ENCODE measurements at regions not wholly inside any gene's neighbourhood (a gene's known extent, or its start where the extent isn't known, plus 50 kb on each side); places are given as distances from the start of the nearest gene placed in this dataset.
A peak's percentile ranks its signal among the peaks of the same experiment; 100 is the strongest.

DNA sequence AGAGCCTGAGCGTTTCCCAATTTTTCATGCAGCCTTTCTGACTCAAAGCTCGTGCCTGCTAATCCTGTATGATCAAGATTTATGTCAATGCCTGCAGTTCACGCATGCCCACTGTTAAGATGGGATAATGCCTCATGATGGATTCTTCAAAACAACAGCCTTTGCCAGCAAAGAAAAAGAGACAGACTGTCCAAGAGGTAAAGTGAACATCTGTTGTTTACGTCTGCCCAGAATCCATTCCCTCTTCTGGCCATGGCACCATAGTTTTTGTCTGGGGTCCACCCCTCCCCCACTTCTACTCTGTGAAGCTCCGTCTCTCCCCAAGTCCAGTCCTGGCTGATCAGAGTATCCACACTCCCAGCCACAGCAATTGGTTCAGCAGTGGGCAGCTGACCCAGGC is 91.9 kb upstream of the EYA2 start:
- Histone ChIP-seq H3K4me1 (ENCODE audit: control insufficient read depth, insufficient read depth, low read length) (no peaks in the 10 kb centered on the region), H3K27me3 (replicated peaks; ENCODE audit: control insufficient read depth, insufficient read depth, low read length) (peaks cover 72% of the 10 kb centered on the region), H3K9me3 (ENCODE audit: control insufficient read depth, low read length) (peaks cover 9% of the 10 kb centered on the region), H3K4me3 (ENCODE audit: low read length) (no peak overlapping the region), H3K9ac (ENCODE audit: low read length) (no peak overlapping the region), H3K36me3 (ENCODE audit: control insufficient read depth, insufficient read depth, low read length, severe bottlenecking) (no peaks in the 10 kb centered on the region)
- DNase-seq (ENCODE audit: low read depth), result no peak

DNA sequence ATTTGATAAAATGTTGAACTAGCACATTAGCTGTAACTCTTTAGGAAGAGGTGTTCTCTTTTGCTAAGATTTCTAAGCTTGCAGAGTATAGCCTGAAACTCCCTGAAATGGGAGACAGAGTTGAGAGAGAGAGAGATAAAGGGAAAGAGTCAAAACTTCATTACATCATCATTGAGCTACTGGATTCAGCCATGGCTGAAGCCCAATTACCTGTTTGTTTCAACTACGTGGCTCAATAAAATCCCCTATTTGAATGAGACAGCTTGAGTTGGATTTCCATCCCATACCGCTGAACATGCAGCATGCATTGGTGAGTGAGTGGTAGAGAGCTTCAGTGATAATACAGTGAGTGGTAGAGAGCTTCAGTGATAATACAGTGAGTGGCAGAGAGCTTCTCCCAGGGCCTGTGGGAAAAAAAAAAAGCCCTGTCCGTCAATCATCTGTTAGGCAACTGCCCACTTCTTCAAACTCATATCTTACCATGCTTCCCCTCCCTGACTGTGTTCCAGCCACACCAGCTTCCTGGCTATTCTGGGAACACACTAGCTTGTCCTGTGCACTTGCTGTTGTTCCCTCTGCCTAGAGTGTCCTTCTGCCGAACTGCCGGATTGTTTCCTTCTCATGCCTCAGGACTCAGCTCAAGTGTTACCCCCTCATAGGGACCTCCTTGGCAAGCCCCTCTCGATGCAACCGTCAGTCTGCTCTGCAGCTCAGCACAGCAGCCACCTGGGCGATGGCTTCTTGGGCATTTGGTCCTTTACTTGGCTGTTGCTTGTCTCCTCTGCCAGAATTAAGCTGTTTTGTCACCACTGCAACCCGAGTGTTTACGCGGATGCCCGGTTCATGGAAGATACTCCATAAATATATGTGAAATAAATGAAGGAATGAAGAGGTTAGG is 91.3 kb upstream of the EYA2 start:
- Histone ChIP-seq H3K4me3 (ENCODE audit: low read length) (no peak overlapping the region), H3K27me3 (replicated peaks; ENCODE audit: control insufficient read depth, insufficient read depth, low read length) (peaks cover 73% of the 10 kb centered on the region), H3K4me1 (ENCODE audit: control insufficient read depth, insufficient read depth, low read length) (no peaks in the 10 kb centered on the region), H3K9me3 (ENCODE audit: control insufficient read depth, low read length) (peaks cover 9% of the 10 kb centered on the region), H3K36me3 (ENCODE audit: control insufficient read depth, insufficient read depth, low read length, severe bottlenecking) (no peaks in the 10 kb centered on the region), H3K9ac (ENCODE audit: low read length) (no peak overlapping the region)
- DNase-seq (ENCODE audit: low read depth), result no peak

DNA sequence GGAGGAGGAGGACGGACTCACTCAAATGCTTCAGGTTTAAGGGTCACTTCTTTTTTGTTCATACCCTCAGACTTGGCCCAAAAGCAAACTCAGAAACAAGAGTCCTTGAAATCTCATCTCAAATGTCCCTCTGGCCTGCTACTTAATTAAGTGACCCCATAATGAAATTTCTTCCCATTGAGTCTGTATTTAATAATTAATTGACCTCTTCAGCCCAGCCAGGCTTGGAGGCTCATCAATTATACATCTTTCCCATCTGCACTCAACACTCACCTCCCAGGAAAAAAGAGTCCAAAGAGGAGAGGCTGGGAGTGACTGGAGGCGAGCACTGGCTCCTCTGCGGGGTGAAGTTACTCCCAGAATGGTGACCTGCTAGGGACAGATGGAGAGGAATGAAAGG is 90.5 kb upstream of the EYA2 start:
- no peak for DNase-seq (ENCODE audit: low read depth)
- Histone ChIP-seq H3K27me3 (replicated peaks; ENCODE audit: control insufficient read depth, insufficient read depth, low read length) (peaks cover 72% of the 10 kb centered on the region), H3K9ac (ENCODE audit: low read length) (no peak overlapping the region), H3K4me3 (ENCODE audit: low read length) (no peak overlapping the region), H3K4me1 (ENCODE audit: control insufficient read depth, insufficient read depth, low read length) (no peaks in the 10 kb centered on the region), H3K36me3 (ENCODE audit: control insufficient read depth, insufficient read depth, low read length, severe bottlenecking) (no peaks in the 10 kb centered on the region), H3K9me3 (ENCODE audit: control insufficient read depth, low read length) (peaks cover 9% of the 10 kb centered on the region)

DNA sequence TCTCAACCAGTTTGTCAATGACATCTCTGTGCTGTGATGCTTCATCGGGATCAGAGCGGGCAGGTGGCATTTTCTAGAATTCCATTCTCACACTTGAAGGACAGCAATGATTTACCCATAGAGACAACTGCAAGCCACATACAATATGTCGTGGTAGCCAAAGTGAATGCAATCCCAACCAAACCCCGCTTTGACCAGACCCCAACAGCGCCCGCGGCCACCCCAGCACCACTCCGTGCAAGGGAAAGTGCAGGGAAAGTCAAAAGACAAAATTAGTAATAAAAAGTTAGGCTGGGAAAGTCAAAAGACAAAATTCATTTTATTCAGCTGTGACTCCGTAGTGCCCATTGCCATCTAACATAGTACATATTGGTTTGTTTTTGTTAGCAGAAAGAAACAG is 88.8 kb upstream of the EYA2 start:
- no peak for DNase-seq (ENCODE audit: low read depth)

DNA sequence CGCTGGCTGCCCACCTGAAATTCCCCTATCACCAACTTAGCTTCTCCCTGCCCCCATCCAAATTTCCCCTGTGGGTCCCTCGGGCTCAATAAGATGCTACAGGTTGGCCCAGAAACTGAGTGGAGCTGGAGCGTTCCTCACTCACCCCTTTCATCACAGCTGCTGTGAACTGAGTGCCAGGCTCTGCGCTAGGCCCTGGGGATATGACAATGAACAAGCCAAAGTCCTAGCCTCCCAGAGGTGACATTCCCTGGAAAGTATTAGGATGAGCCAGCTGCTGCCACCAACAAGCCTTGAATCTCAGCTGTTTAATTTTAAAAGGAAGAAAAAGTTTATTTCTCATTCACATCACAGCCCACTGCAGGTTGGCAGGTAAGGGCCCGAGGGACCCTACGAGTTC is 86.6 kb upstream of the EYA2 start:
- Histone ChIP-seq H3K9ac (ENCODE audit: low read length) (no peak overlapping the region), H3K4me1 (ENCODE audit: control insufficient read depth, insufficient read depth, low read length) (no peaks in the 10 kb centered on the region), H3K9me3 (ENCODE audit: control insufficient read depth, low read length) (no peaks in the 10 kb centered on the region), H3K36me3 (ENCODE audit: control insufficient read depth, insufficient read depth, low read length, severe bottlenecking) (no peaks in the 10 kb centered on the region), H3K4me3 (ENCODE audit: low read length) (no peak overlapping the region), H3K27me3 (replicated peaks; ENCODE audit: control insufficient read depth, insufficient read depth, low read length) (peaks cover 63% of the 10 kb centered on the region)
- no peak for DNase-seq (ENCODE audit: low read depth)

More for the DNA sequence above, 88.8 kb upstream of the EYA2 start:
- Histone ChIP-seq H3K4me3 (ENCODE audit: low read length) (no peak overlapping the region), H3K36me3 (ENCODE audit: control insufficient read depth, insufficient read depth, low read length, severe bottlenecking) (no peaks in the 10 kb centered on the region), H3K27me3 (replicated peaks; ENCODE audit: control insufficient read depth, insufficient read depth, low read length) (peaks cover 70% of the 10 kb centered on the region), H3K9ac (ENCODE audit: low read length) (no peak overlapping the region), H3K4me1 (ENCODE audit: control insufficient read depth, insufficient read depth, low read length) (no peaks in the 10 kb centered on the region), H3K9me3 (ENCODE audit: control insufficient read depth, low read length) (peaks cover 9% of the 10 kb centered on the region)

DNA sequence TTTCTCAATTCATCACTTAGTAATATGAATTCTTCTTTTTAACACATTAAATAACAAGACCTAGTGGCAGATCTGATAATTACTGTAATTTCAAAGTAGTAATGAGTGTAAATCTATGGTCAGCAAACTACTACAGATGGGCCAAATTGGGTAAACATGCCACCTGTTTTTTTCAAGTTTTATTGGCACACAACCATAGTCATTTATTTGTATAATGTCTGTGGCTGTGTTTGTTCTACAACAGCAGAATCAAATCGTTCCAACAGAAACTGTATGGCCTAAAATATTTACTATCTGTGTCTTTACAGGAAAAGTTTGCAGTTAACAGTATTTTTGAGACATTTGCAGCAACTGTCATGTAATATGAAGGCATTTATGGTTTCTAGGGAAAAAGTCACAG is 86.1 kb upstream of the EYA2 start:
- H3K9me3 ChIP-seq (ENCODE audit: control insufficient read depth, low read length), result no peaks in the 10 kb centered on the region
- no peak for DNase-seq (ENCODE audit: low read depth)
- no peaks in the 10 kb centered on the region for H3K4me1 ChIP-seq (ENCODE audit: control insufficient read depth, insufficient read depth, low read length)
- H3K4me3 ChIP-seq (ENCODE audit: low read length), result no peak overlapping the region
- H3K27me3 ChIP-seq (replicated peaks; ENCODE audit: control insufficient read depth, insufficient read depth, low read length), result peaks cover 60% of the 10 kb centered on the region
- H3K9ac ChIP-seq (ENCODE audit: low read length), result no peak overlapping the region
- H3K36me3 ChIP-seq (ENCODE audit: control insufficient read depth, insufficient read depth, low read length, severe bottlenecking), result no peaks in the 10 kb centered on the region

DNA sequence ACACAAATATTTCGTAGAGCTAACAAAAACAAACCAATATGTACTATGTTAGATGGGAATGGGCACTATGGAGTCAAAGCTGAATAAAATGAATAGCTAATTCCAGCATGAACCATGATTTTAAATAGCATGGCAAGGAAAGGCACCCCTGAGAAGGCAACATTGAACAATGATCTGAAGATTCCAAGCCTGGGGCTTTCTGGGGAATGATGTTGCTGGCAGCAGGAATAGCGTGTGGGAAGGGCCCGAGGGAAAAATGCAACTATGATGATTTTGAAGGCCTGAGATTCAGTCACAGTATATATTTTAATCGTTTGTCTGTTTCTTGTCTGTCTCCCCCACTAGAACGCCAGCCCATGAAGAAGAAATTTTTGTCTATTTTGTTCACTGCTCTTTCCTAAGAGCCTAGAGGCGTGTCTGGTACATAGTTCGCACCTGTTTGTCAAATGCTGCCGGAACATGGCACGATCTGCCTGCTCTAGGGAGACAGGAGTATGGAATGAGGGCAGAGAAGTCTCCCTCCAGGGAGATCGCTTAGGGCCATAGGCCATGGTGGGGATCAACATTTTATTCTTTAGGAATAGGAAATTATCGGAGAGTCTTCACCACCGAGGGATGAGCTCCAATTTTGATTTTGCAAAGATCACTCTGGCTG is 84.8 kb upstream of the EYA2 start:
- H3K4me1 ChIP-seq (ENCODE audit: control insufficient read depth, insufficient read depth, low read length), result peaks cover 4% of the 10 kb centered on the region
- peaks cover 49% of the 10 kb centered on the region for H3K27me3 ChIP-seq (replicated peaks; ENCODE audit: control insufficient read depth, insufficient read depth, low read length)
- H3K9ac ChIP-seq (ENCODE audit: low read length), result no peak overlapping the region
- H3K9me3 ChIP-seq (ENCODE audit: control insufficient read depth, low read length), result no peaks in the 10 kb centered on the region
- no peak overlapping the region for H3K4me3 ChIP-seq (ENCODE audit: low read length)
- no peaks in the 10 kb centered on the region for H3K36me3 ChIP-seq (ENCODE audit: control insufficient read depth, insufficient read depth, low read length, severe bottlenecking)
- no peak for DNase-seq (ENCODE audit: low read depth)

DNA sequence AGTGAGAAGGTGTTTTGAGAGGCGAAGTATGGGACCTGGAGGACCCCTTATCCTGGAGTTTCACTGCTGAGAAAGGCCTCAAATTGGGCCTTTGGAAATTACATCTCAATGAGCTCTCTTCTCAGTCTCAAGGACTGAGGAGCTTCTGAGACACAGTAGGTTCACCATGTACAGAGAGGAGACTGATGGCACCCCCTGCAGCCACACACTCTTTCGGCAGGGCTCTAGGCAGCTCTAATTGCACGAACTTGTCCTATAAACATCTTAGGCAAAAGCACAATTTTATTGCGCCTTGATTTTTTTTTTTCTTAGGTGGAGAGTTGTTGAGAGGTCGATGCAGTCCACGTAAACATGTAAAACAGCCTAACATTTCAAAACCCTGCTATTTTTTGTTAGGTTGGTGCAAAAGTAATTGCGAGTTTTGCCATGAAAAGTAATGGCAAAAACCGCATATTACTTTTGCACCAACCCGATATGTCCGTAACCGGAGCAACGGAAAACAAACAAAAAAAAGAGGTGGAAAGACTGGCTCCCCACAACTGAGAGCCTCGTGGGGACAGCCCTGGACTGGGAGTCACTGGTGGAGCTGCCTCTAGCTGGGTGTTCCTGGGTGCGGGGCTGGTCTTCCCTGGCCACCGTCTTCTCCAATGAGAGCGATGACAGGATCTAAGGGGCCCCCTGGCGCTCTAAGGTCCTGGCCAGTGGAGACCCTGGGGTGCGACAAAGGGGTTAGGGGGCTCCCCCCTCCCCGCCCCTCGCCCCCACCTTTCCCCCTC is 84.0 kb upstream of the EYA2 start:
- DNase-seq (ENCODE audit: low read depth), result no peak
- Histone ChIP-seq H3K9ac (ENCODE audit: low read length) (no peak overlapping the region), H3K9me3 (ENCODE audit: control insufficient read depth, low read length) (no peaks in the 10 kb centered on the region), H3K27me3 (replicated peaks; ENCODE audit: control insufficient read depth, insufficient read depth, low read length) (peaks cover 55% of the 10 kb centered on the region), H3K4me1 (ENCODE audit: control insufficient read depth, insufficient read depth, low read length) (peaks cover 10% of the 10 kb centered on the region), H3K36me3 (ENCODE audit: control insufficient read depth, insufficient read depth, low read length, severe bottlenecking) (no peaks in the 10 kb centered on the region), H3K4me3 (ENCODE audit: low read length) (no peak overlapping the region)

DNA sequence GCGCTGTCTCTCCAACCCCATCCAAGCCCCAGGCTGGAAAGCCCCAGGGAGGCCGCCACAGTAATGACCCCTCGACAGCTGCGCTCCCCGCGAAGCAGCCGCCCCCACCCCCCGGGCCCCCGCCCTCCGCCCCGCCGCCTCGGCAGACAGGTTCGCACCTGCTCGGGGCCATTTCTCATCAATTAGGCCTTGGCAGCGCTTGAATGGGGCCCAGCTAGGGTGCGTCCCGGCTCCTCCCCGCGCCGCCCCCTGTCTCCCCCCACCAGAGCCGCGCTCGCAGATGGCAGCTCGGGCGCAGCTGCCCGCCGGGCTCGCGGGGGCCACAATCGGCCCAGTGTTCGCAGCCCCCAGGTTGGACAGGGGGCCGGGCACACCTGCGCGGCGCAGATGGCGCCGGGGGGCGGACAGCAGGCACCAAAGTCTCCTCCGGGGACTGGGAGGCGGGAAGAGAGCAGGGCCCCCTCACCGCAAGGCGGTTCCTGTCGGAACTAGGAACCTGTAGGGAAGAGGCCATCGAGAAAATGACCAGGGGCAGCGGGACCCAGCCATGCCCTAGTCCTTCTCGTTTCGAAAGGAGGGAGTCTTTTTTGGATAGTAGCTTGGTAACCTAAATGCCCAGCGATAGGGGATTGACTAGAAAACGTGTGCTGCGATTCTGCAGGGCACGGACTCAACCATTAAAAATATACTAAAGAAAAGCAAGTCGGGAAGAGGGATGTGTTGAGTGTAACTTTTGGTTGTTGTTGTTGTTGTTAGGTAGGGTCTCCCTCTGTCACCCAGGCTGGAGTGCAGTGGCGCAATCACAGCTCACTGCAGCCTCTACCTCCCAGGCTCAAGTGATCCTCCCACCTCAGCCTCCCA is 83.2 kb upstream of the EYA2 start:
- DNase-seq (ENCODE audit: low read depth), result no peak

DNA sequence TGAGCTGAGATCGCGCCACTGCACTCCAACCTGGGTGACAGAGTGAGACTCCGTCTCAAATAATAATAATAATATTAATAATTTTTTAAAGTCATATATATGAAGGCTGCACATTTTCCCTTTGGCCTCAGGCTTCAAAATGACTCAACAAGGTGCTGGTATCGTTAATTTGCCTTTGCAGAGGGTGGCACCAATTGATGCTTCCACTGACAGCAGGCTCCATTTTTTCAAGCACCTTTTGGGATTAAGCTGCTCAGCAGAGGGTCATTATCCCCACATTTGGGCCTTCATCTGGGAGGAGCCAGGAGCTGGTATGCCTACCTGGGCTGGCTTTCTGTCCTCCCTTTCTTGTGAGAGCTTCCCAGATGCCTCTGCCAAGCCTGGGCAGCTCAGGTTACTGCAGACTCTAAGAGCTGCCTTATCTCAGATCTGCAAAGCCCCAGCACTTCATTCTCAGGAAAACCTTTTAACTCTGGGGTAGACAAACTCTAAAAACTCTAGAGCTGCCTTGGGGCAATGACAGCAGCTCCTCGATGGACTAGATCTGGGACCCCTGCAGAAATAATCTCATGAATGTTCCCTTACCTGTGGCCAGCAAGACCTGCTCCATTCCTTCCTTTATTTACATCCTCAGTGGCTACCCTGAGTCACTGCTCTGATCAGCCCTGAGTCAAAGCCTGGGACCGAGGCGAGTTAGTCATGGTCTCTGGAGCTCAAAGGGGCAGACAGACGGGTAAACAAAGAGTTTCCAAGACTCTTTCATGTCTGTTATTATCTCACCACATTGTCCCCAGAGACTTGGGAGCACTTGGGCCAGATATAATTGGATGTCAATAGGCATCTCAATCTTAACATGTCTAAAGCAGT is 80.0 kb upstream of the EYA2 start:
- H3K36me3 ChIP-seq (ENCODE audit: control insufficient read depth, insufficient read depth, low read length, severe bottlenecking), result no peaks in the 10 kb centered on the region
- H3K9ac ChIP-seq (ENCODE audit: low read length), result no peak overlapping the region
- peak; percentile 79 for DNase-seq (ENCODE audit: low read depth)
- H3K9me3 ChIP-seq (ENCODE audit: control insufficient read depth, low read length), result no peaks in the 10 kb centered on the region
- H3K4me1 ChIP-seq (ENCODE audit: control insufficient read depth, insufficient read depth, low read length), result peaks cover 10% of the 10 kb centered on the region
- H3K4me3 ChIP-seq (ENCODE audit: low read length), result no peak overlapping the region
- peaks cover 68% of the 10 kb centered on the region for H3K27me3 ChIP-seq (replicated peaks; ENCODE audit: control insufficient read depth, insufficient read depth, low read length)

More for the DNA sequence above, 83.2 kb upstream of the EYA2 start:
- Histone ChIP-seq H3K9ac (ENCODE audit: low read length) (no peak overlapping the region), H3K4me3 (ENCODE audit: low read length) (no peak overlapping the region), H3K27me3 (replicated peaks; ENCODE audit: control insufficient read depth, insufficient read depth, low read length) (peaks cover 63% of the 10 kb centered on the region), H3K36me3 (ENCODE audit: control insufficient read depth, insufficient read depth, low read length, severe bottlenecking) (no peaks in the 10 kb centered on the region), H3K9me3 (ENCODE audit: control insufficient read depth, low read length) (no peaks in the 10 kb centered on the region), H3K4me1 (ENCODE audit: control insufficient read depth, insufficient read depth, low read length) (peaks cover 10% of the 10 kb centered on the region)
